ENCODE measurements at regions not wholly inside any gene's neighbourhood (a gene's known extent, or its start where the extent isn't known, plus 50 kb on each side); places are given as distances from the start of the nearest gene placed in this dataset.

- no peaks in the 10 kb centered on the region for H3K79me2 ChIP-seq (ENCODE audit: low read length)
- H3K9me2 ChIP-seq (replicated peaks; ENCODE audit: insufficient read depth, low read length): no peaks in the 10 kb centered on the region
- no peaks in the 10 kb centered on the region for H3K36me3 ChIP-seq (replicated peaks; ENCODE audit: insufficient read depth, low read length)
- H3K4me3 ChIP-seq (ENCODE audit: low read length): no peak overlapping the region
- no peaks in the 10 kb centered on the region for H3F3A ChIP-seq (ENCODE audit: insufficient read depth, low read length)
- H4K20me1 ChIP-seq (ENCODE audit: insufficient read depth, low read length): no peaks in the 10 kb centered on the region
- no peak overlapping the region for H3K9ac ChIP-seq (ENCODE audit: low read length)
- TF ChIP-seq CTCF (IDR thresholded peaks at IDR 0.05; ENCODE audit: low read length) (no peak), EZH2 (optimal IDR thresholded peaks at IDR 0.05; ENCODE audit: low read depth, low read length) (no peak), EZH2phosphoT487 (IDR thresholded peaks at IDR 0.05; ENCODE audit: low read length) (no peak)
- H3K9me3 ChIP-seq (replicated peaks; ENCODE audit: insufficient read depth, low read length): no peaks in the 10 kb centered on the region
- H3K27ac ChIP-seq (ENCODE audit: low read length): no peak overlapping the region
- no peak overlapping the region for H3K4me2 ChIP-seq (ENCODE audit: low read depth, low read length)
- no peak for DNase-seq
- peaks cover 7% of the 10 kb centered on the region; the same call in 1 of the 2 replicates for H3K27me3 ChIP-seq (replicated peaks; ENCODE audit: insufficient read depth, low read length)
- no peak overlapping the region for H2AFZ ChIP-seq (ENCODE audit: low read length)
- H3K4me1 ChIP-seq (ENCODE audit: low read length): peaks cover 2% of the 10 kb centered on the region; the same call in 1 of the 2 replicates
Measured at GRCh38 chr17:5644065-5644464, 59.8 kb upstream of the NLRP1 start.

GRCh38 chr17:5651348-5651747, 67.0 kb upstream of the NLRP1 start:
- no peaks in the 10 kb centered on the region for H3K9me3 ChIP-seq (replicated peaks; ENCODE audit: insufficient read depth, low read length)
- no peak for TF ChIP-seq EZH2phosphoT487 (IDR thresholded peaks at IDR 0.05; ENCODE audit: low read length)
- no peak for TF ChIP-seq EZH2 (optimal IDR thresholded peaks at IDR 0.05; ENCODE audit: low read depth, low read length)
- TF ChIP-seq CTCF (IDR thresholded peaks at IDR 0.05; ENCODE audit: low read length): no peak
- H3K4me1 ChIP-seq (ENCODE audit: low read length): no peaks in the 10 kb centered on the region

GRCh38 chr17:5661491-5662125, 77.3 kb upstream of the NLRP1 start:
- no peaks in the 10 kb centered on the region for H3K36me3 ChIP-seq (replicated peaks; ENCODE audit: insufficient read depth, low read length)
- no peaks in the 10 kb centered on the region for H3K9me3 ChIP-seq (replicated peaks; ENCODE audit: insufficient read depth, low read length)
- no peaks in the 10 kb centered on the region for H3K4me1 ChIP-seq (ENCODE audit: low read length)
- H3K4me2 ChIP-seq (ENCODE audit: low read depth, low read length): no peak overlapping the region
- no peaks in the 10 kb centered on the region for H4K20me1 ChIP-seq (ENCODE audit: insufficient read depth, low read length)
- H3K9ac ChIP-seq (ENCODE audit: low read length): no peak overlapping the region
- no peaks in the 10 kb centered on the region for H3F3A ChIP-seq (ENCODE audit: insufficient read depth, low read length)
- peaks cover 3% of the 10 kb centered on the region; the same call in 1 of the 2 replicates for H3K27me3 ChIP-seq (replicated peaks; ENCODE audit: insufficient read depth, low read length)
- no peak overlapping the region for H3K27ac ChIP-seq (ENCODE audit: low read length)
- no peaks in the 10 kb centered on the region for H3K9me2 ChIP-seq (replicated peaks; ENCODE audit: insufficient read depth, low read length)
- H3K79me2 ChIP-seq (ENCODE audit: low read length): no peaks in the 10 kb centered on the region
- no peak overlapping the region for H2AFZ ChIP-seq (ENCODE audit: low read length)
- TF ChIP-seq EZH2phosphoT487 (IDR thresholded peaks at IDR 0.05; ENCODE audit: low read length) (no peak), EZH2 (optimal IDR thresholded peaks at IDR 0.05; ENCODE audit: low read depth, low read length) (no peak), CTCF (IDR thresholded peaks at IDR 0.05; ENCODE audit: low read length) (no peak)
- DNase-seq: no peak
- no peak overlapping the region for H3K4me3 ChIP-seq (ENCODE audit: low read length)

More at GRCh38 chr17:5651348-5651747, 67.0 kb upstream of the NLRP1 start:
- Histone ChIP-seq H3K36me3 (replicated peaks; ENCODE audit: insufficient read depth, low read length) (no peaks in the 10 kb centered on the region), H3K9me2 (replicated peaks; ENCODE audit: insufficient read depth, low read length) (no peaks in the 10 kb centered on the region), H3K9ac (ENCODE audit: low read length) (no peak overlapping the region), H3K27ac (ENCODE audit: low read length) (no peak overlapping the region), H2AFZ (ENCODE audit: low read length) (no peak overlapping the region), H3F3A (ENCODE audit: insufficient read depth, low read length) (no peaks in the 10 kb centered on the region), H3K27me3 (replicated peaks; ENCODE audit: insufficient read depth, low read length) (no peaks in the 10 kb centered on the region), H4K20me1 (ENCODE audit: insufficient read depth, low read length) (no peaks in the 10 kb centered on the region), H3K79me2 (ENCODE audit: low read length) (no peaks in the 10 kb centered on the region), H3K4me3 (ENCODE audit: low read length) (no peak overlapping the region), H3K4me2 (ENCODE audit: low read depth, low read length) (no peak overlapping the region)
- DNase-seq: no peak
